Activated CD4-positive, alpha-beta T cell treated with anti-CD3 and anti-CD28 coated beads, Interleukin-2, Interleukin-6, amounts not matched to agents 100 ng/mL and 50 ng/mL, durations not matched to agents 16 hours and 8 hours (primary cell): ENCODE measurements at regions not wholly inside any gene's neighbourhood (a gene's known extent, or its start where the extent isn't known, plus 50 kb on each side); places are given as distances from the start of the nearest gene placed in this dataset.

Experiments used
- DNase-seq: peaks from one replicate; pipeline ENCODE4 v3.0.0-alpha.2; 2020

GRCh38 chr2:196399722-196400691 lies 228.6 kb upstream of the STK17B start:
- no peak for DNase-seq

DNA sequence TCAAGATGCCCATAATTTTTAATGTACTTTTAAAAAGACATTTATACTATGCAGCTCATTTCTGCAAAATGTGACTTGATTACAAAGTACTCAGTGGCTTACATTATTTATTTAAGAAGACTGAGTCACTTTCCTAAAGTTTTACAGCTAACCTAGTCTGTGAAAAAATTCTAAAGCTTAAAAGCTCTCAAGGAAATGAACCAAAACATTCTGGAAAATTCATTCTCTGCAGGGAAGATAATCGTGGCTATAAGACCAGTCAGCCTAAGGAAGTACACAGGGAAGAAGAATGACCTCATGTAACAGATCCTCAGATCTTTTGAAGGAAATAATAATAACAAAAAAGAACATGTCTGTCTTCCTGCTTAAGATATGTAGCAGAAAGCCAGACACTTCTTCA lies 232.1 kb upstream of the STK17B start:
- no peak for DNase-seq

GRCh38 chr2:196404276-196404675 lies 232.9 kb upstream of the STK17B start:
- no peak for DNase-seq

DNA sequence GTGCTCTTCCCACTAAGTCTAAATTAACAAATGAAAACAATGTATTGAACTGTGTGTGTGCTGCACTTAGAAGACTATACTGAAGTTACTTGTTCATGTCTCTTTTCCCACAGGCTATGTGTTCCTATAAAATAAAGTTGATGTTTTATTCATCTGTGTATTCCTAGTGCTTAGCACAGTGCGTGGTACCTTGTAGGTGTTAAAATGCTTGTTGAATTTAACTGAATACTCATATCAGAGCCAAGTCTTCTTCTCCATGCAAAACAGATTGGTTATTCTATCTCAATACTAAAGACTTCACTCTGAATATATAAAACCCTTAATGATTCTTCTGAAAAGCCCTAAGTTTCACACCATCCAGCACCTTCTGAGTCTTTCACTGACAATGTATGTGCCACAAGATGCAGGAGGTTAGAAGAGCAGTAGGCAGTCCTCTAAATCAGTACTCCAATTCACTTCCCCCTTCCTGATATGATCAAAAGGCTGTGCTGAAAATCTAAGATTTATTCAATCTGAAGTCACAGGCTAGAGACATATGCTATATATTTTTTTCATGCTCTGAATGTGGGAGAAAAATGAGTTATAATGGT lies 231.7 kb upstream of the CCDC150 start:
- DNase-seq, result no peak

- DNase-seq, result no peak
These were observed 230.1 kb upstream of the CCDC150 start for GRCh38 chr2:196409376-196409775.

GRCh38 chr2:196410008-196410407 lies 229.5 kb upstream of the CCDC150 start:
- DNase-seq, result no peak

- no peak for DNase-seq
These were observed 225.7 kb upstream of the CCDC150 start for GRCh38 chr2:196413821-196414274.

GRCh38 chr2:196415384-196415783 lies 224.1 kb upstream of the CCDC150 start:
- peak; percentile 2 for DNase-seq

DNA sequence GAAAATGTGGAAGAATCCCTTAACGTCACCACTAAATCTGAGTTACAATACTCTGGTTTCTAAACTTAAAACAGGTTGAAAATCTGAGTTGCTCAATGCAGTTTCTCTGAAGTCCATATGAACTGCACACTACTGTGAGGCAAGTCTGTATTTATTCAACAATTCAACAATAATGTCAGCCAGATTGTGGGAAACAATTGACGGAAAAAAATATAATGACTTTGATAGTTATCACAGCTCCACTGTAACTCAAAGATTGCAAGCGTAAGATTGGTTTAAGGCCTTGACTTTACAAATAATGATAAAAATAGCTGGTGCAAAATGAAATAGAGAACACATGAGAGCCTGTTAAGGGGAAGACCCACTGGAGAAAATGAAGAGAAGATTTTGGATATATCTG lies 219.4 kb upstream of the CCDC150 start:
- no peak for DNase-seq

GRCh38 chr2:196421880-196422279 lies 217.6 kb upstream of the CCDC150 start:
- DNase-seq, result no peak

DNA sequence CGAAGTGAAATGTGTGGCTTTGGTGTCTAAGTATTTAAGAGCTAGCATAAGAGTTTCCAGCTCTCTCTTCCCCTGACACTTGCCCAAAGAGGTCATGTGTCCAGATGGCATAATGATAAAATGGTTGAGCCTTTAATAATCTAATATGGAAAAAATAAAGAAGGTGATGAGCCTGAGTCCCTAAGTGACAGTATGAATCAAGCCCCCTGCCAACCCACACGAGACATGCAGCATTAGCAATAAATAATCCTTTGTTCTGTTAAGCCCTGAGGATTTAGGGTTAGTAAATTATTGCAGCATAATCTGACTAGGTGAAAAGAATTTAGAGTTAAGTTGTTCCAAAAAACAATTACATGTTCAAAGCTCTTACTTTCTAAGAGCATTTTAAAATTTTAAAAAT lies 217.2 kb upstream of the CCDC150 start:
- no peak for DNase-seq

DNA sequence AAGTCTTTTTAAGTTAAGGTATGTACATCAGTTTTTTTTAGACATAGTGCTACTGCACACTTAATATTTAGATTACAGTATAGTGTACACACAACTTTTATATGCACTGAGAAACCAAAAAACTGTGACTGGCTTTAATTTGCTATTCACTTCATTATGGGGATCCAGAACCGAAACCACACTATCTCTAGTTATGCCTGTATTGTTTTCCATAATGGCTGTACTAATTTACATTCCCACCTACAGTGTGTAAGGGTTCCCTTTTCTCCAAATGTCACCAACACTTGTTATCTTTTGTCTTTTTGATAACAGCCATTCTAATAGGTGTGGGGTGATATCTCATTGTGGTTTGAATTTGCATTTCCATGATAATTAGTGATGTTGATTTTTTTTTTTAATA lies 213.4 kb upstream of the CCDC150 start:
- no peak for DNase-seq

DNA sequence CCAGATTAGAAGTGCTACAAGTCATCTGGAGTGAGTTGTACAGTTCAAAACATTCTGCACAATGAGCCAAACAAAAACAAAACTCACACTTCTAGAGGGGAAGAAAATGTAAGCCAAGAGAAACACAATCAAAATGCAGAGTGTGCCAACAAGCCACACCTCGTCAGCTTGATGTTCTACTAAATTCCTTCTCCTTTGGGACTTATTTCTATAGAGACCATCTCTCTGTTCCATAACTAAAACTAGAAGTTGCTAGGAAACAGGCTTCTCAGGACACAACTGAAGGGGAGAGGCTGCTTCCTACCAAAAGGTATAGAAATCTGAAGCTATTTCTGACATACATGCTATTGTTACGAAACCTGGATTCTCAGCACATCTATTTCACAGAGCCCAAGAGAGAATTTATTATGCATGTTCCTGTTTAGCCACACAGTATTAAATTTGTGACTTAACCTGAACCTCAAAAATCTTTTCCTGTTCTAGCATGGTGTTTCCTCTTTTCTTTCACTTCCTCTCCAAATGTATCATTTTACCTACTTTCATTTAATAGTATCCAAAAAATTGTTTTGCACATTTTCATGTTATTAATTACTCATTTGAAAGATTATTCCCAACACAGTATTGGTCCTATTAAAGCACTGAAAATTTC lies 211.4 kb upstream of the CCDC150 start:
- no peak for DNase-seq

DNA sequence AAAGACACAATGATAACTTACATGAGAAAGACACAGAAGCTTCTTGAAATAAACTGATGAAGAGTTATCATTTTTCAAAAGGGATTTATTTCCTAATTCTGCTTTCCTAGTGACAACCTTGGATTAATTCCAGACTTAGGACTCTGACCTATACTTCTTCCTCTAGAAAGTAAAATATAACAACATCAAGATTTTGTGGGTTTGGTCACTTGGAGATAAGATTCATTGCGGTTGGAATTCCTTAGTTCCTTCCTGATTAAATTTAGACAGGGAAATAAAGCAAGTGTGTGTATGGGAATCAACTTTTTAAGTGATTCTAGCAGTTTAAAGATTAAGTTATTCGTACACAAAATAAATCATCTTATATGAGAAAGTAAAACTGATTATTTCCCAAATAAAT lies 208.4 kb upstream of the CCDC150 start:
- DNase-seq, result no peak

- DNase-seq, result peak; percentile 8
These were observed 207.6 kb upstream of the CCDC150 start for GRCh38 chr2:196431957-196432356.

- DNase-seq, result no peak
These were observed 206.4 kb upstream of the CCDC150 start for GRCh38 chr2:196433116-196433515.

- DNase-seq, result no peak
These were observed 205.3 kb upstream of the CCDC150 start for GRCh38 chr2:196434217-196434616.

DNA sequence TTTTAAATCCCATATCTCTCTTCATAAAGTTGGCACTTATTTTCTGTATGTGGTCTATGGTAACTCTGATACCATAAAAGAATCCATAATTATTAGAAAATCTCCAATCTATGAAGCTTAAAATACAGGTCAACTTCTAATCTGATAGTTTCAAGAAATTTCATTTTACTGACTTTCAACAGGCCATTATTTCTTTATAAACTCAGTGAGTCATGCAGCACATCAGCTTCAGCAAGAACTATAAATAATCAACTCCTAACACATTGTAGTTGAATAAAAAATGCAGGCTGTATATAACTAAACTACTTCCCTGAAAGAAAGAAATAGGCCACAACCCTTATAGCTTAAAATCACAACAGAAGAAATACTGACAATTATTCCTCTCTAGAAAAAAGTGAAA lies 204.3 kb upstream of the CCDC150 start:
- DNase-seq, result no peak

DNA sequence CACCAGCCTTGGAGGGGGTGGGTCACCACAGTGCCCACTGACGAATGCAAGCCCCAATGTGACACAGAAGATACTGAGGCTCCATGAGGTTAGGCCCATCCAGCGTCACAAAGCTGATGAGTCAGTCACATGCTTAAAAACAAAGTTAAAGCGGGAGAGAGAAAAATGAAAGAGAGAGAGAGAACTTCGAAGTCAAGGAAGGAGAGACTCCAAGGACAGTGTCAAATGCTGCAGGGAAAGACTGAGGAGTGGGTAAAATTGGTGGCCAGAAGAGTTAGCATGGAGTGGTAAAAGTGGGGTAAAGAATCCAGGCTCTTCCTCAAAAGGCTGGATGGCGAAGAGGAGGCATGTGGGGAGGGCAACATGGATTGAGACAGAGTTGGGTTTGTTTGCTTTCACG lies 201.9 kb upstream of the CCDC150 start:
- no peak for DNase-seq

DNA sequence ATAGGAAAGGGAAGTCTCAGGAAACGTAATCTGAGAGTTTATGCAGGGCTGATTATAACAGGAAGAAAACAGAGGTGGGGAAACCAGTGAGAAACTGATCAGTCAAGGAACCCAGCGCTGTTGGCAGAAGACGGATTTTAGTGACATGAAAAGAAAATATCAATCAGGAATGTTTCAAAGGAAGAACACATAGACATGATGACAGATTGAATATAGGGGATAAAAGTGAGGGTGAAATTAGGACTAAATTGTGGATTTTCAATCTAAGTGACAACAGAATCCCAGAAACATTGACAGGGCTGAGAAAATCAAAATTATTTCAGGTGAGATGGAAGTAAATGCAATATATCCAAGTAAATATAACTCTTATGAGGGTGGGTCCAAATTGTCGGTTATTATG lies 199.8 kb upstream of the CCDC150 start:
- DNase-seq, result no peak

GRCh38 chr2:196440413-196440812 lies 199.1 kb upstream of the CCDC150 start:
- no peak for DNase-seq

DNA sequence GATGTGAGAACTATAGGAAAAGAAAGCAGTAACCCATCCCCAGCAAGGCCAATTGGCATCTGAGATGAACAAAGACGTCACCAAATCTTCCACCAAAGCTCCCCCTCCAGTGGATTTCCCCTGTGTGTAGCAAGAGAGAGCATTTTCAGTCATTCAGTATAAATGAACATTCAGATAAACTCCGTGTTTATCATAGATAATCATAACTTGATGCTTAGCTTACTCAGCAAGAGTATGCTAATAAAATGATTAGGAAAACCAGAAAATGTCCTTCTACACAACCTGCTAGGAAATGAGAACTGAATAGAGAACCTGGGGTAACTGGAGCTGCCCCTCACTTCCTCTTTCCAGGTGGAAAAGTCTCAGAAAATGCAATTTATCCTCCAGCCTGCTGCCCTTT lies 198.0 kb upstream of the CCDC150 start:
- DNase-seq, result no peak

- no peak for DNase-seq
These were observed 197.3 kb upstream of the CCDC150 start for GRCh38 chr2:196442211-196442610.

GRCh38 chr2:196444442-196444841 lies 195.1 kb upstream of the CCDC150 start:
- no peak for DNase-seq
